ENCODE measurements at regions not wholly inside any gene's neighbourhood (a gene's known extent, or its start where the extent isn't known, plus 50 kb on each side); places are given as distances from the start of the nearest gene placed in this dataset.

- Histone ChIP-seq H3K79me1 (ENCODE audit: low read depth, low read length) (no peaks in the 10 kb centered on the region), H3K27me3 (replicated peaks in 1 of 4; ENCODE audit: control insufficient read depth in 3 of 4, extremely low read depth in 1 of 4, insufficient read depth in 3 of 4, low read length in 3 of 4) (peaks cover 0 to 1% (median 0%) of the 10 kb centered on the region in 4 experiments; a peak in 1 of 7 replicates), H3K18ac (ENCODE audit: extremely low read depth, low read length) (no peak overlapping the region), H2BK12ac (ENCODE audit: low read depth, low read length) (no peak overlapping the region), H3K4me2 (ENCODE audit: insufficient read depth in 1 of 2, low read depth in 2 of 2, low read length in 2 of 2) (no peak overlapping the region), H3K9me3 (ENCODE audit: insufficient read depth in 2 of 2, low read depth in 1 of 2, low read length in 1 of 2) (peaks cover 5 to 11% of the 10 kb centered on the region in 2 experiments; a peak in 3 of 4 replicates), H3K4me3 (ENCODE audit: extremely low read depth in 1 of 4, insufficient read depth in 2 of 4, low read depth in 3 of 4, low read length in 4 of 4) (no peak overlapping the region), H2AK5ac (ENCODE audit: low read depth, low read length) (no peak overlapping the region), H3K56ac (replicated peaks; ENCODE audit: insufficient read length, low read depth, low read length) (no peak overlapping the region), H3K36me3 (ENCODE audit: control insufficient read depth in 2 of 4, insufficient read depth in 4 of 4, low read length in 3 of 4) (peaks cover 0 to 38% (median 7%) of the 10 kb centered on the region in 4 experiments; a peak in 4 of 8 replicates), H2BK20ac (ENCODE audit: low read length) (no peak overlapping the region), H4K20me1 (replicated peaks in 1 of 2; ENCODE audit: control insufficient read depth in 1 of 2, insufficient read depth in 2 of 2, low read length in 2 of 2) (no peaks in the 10 kb centered on the region), H3K14ac (ENCODE audit: insufficient read length) (no peak overlapping the region), H3K79me2 (ENCODE audit: control insufficient read depth in 1 of 2, insufficient read depth in 2 of 2, low read length in 2 of 2) (no peaks in the 10 kb centered on the region), H3K27ac (ENCODE audit: low read depth, low read length) (no peak overlapping the region), H3K23ac (ENCODE audit: insufficient read length) (no peak overlapping the region), H4K91ac (replicated peaks; ENCODE audit: insufficient read length, low read length) (no peak overlapping the region), H2BK120ac (replicated peaks; ENCODE audit: low read depth, low read length) (no peak overlapping the region), H2AFZ (ENCODE audit: low read length) (no peak overlapping the region), H2BK15ac (ENCODE audit: low read length) (no peak overlapping the region), H3K4ac (replicated peaks; ENCODE audit: insufficient read length, low read depth, low read length) (no peak overlapping the region), H4K8ac (ENCODE audit: extremely low read depth, insufficient read depth, low read length) (no peak overlapping the region), H3K9ac (replicated peaks in 1 of 4; ENCODE audit: extremely low read depth in 1 of 4, low read depth in 3 of 4, low read length in 3 of 4) (no peak overlapping the region), H2BK5ac (ENCODE audit: low read depth, low read length) (no peak overlapping the region), H3K4me1 (replicated peaks in 1 of 4; ENCODE audit: control insufficient read depth in 3 of 4, insufficient read depth in 4 of 4, low read length in 3 of 4) (no peaks in the 10 kb centered on the region), H4K5ac (ENCODE audit: insufficient read length, low read depth, low read length) (no peak overlapping the region), H3K23me2 (ENCODE audit: low read depth, low read length) (no peaks in the 10 kb centered on the region)
- ChIA-PET POLR2A (ENCODE audit: partially characterized antibody) (interaction anchor here (1.1 to 1.3 kb wide), 2 partner anchors 9 to 55 kb away, joined by 3 to 4 read pairs; no protein-coding TSS in a partner anchor), CTCF (ENCODE audit: partially characterized antibody) (no interaction called here)
- DNase-seq (ENCODE audit: low read depth in 1 of 2, low spot score in 2 of 2) (no peak), FAIRE-seq (no peak)
- 94% methylated on average over 3 of the region's 3 CpGs; no CpG with 5 or more reads in 1 of the 2 experiments for WGBS, 2 experiments (ENCODE audit: extremely low coverage in 1 of 2, insufficient coverage in 1 of 2, insufficient read length in 1 of 2, insufficient replicate concordance in 2 of 2, low coverage in 1 of 2, low lambda C conversion rate in 2 of 2, missing lambda C conversion rate in 1 of 2)
- no peak for TF ChIP-seq SP4 (IDR thresholded peaks at IDR 0.05; ENCODE audit: low read length)
- no peak for TF ChIP-seq EP300 (IDR thresholded peaks at IDR 0.05; ENCODE audit: borderline replicate concordance in 1 of 2, low read depth in 2 of 2, low read length in 2 of 2)
- no peak for TF ChIP-seq TAF1 (IDR thresholded peaks at IDR 0.05; ENCODE audit: low read depth, low read length)
- no peak for TF ChIP-seq SUZ12 (IDR thresholded peaks at IDR 0.05; ENCODE audit: low read length)
- no peak for TF ChIP-seq RXRA (IDR thresholded peaks at IDR 0.05; ENCODE audit: insufficient read depth, low read depth, low read length)
- no peak for TF ChIP-seq MAX (IDR thresholded peaks at IDR 0.05)
- no peak for TF ChIP-seq SIRT6 (IDR thresholded peaks at IDR 0.05; ENCODE audit: low read length)
- TF ChIP-seq CREB1 (IDR thresholded peaks at IDR 0.05): no peak
- no peak for TF ChIP-seq EGR1 (IDR thresholded peaks at IDR 0.05; ENCODE audit: borderline replicate concordance, low read depth, low read length)
- TF ChIP-seq POU5F1 (IDR thresholded peaks at IDR 0.05; ENCODE audit: low read depth, low read length): no peak
- no peak for TF ChIP-seq KDM5A (IDR thresholded peaks at IDR 0.05; ENCODE audit: low read length)
- TF ChIP-seq CBX5 (IDR thresholded peaks at IDR 0.05; ENCODE audit: low read depth, low read length): no peak
- no peak for TF ChIP-seq KDM4A (IDR thresholded peaks at IDR 0.05; ENCODE audit: low read depth, low read length, severe bottlenecking)
- TF ChIP-seq EZH2 (IDR thresholded peaks at IDR 0.05; ENCODE audit: low read depth, low read length, severe bottlenecking): no peak
- no peak for TF ChIP-seq JUN (IDR thresholded peaks at IDR 0.05; ENCODE audit: low read depth, low read length)
- no peak for TF ChIP-seq POLR2AphosphoS5 (IDR thresholded peaks at IDR 0.05; ENCODE audit: low read depth, low read length)
Measured at GRCh38 chr3:63004448-63004847, 129.2 kb upstream of the CADPS start.
